ENCODE measurements at regions not wholly inside any gene's neighbourhood (a gene's known extent, or its start where the extent isn't known, plus 50 kb on each side); places are given as distances from the start of the nearest gene placed in this dataset.

GRCh38 chr7:19853261-19853832 is 79.9 kb upstream of the TMEM196 start:
- no peaks in the 10 kb centered on the region for H3K9me3 ChIP-seq
- H3K4me1 ChIP-seq (ENCODE audit: control insufficient read depth in 1 of 2, extremely low read depth in 1 of 2, insufficient read depth in 2 of 2, low read length in 2 of 2), result no peaks in the 10 kb centered on the region
- CTCF ChIA-PET, result no interaction called here
- no peaks in the 10 kb centered on the region for H3K36me3 ChIP-seq (ENCODE audit: control insufficient read depth in 2 of 2, extremely low read depth in 1 of 2, insufficient read depth in 1 of 2, low read length in 1 of 2)
- no peak overlapping the region for H3K4me3 ChIP-seq (ENCODE audit: control insufficient read depth in 1 of 2, extremely low read depth in 1 of 2, low read length in 1 of 2)
- H3K27ac ChIP-seq (ENCODE audit: low read length), result no peak overlapping the region
- H3K27me3 ChIP-seq (replicated peaks in 1 of 2; ENCODE audit: control insufficient read depth in 2 of 2, extremely low read depth in 1 of 2, insufficient read depth in 2 of 2, low read length in 1 of 2), result no peaks in the 10 kb centered on the region
- peaks cover 0 to 4% (median 0%) of the 10 kb centered on the region in 3 donors for H3K9me3 Mint-ChIP-seq
- no peaks in the 10 kb centered on the region for H3K27me3 Mint-ChIP-seq
- POLR2A ChIA-PET, result no interaction called here
- no peaks in the 10 kb centered on the region for H3K4me1 Mint-ChIP-seq
- H3K36me3 Mint-ChIP-seq, result no peaks in the 10 kb centered on the region
- WGBS (ENCODE audit: insufficient coverage), result no CpG with 5 or more reads among the region's 5 CpGs
- DNase-seq, result no peak
- H3K4me3 Mint-ChIP-seq, result no peak overlapping the region
- ATAC-seq (replicated peaks in 1 of 4), result no peak
- no peak overlapping the region for H3K27ac Mint-ChIP-seq

- no peak overlapping the region for H3K27ac Mint-ChIP-seq
- DNase-seq (no peak), ATAC-seq (replicated peaks in 1 of 4) (no peak)
- CTCF ChIA-PET, result no interaction called here
- no peaks in the 10 kb centered on the region for H3K36me3 Mint-ChIP-seq
- POLR2A ChIA-PET, result interaction anchor here in 1 of 2 donors (0.7 kb wide), 1 partner anchor 133 kb away, joined by 3 read pairs; no protein-coding TSS in a partner anchor
- H3K9me3 Mint-ChIP-seq, result peaks cover 0 to 4% (median 0%) of the 10 kb centered on the region in 3 donors
- H3K4me3 Mint-ChIP-seq, result no peak overlapping the region
- no peaks in the 10 kb centered on the region for H3K36me3 ChIP-seq (ENCODE audit: control insufficient read depth in 2 of 2, extremely low read depth in 1 of 2, insufficient read depth in 1 of 2, low read length in 1 of 2)
- H3K4me1 Mint-ChIP-seq, result no peaks in the 10 kb centered on the region
- no CpG with 5 or more reads among the region's 1 CpG for WGBS (ENCODE audit: insufficient coverage)
- no peaks in the 10 kb centered on the region for H3K9me3 ChIP-seq
- H3K27me3 Mint-ChIP-seq, result no peaks in the 10 kb centered on the region
- H3K4me3 ChIP-seq (ENCODE audit: control insufficient read depth in 1 of 2, extremely low read depth in 1 of 2, low read length in 1 of 2), result no peak overlapping the region
- H3K27me3 ChIP-seq (replicated peaks in 1 of 2; ENCODE audit: control insufficient read depth in 2 of 2, extremely low read depth in 1 of 2, insufficient read depth in 2 of 2, low read length in 1 of 2), result no peaks in the 10 kb centered on the region
- H3K27ac ChIP-seq (ENCODE audit: low read length), result no peak overlapping the region
- H3K4me1 ChIP-seq (ENCODE audit: control insufficient read depth in 1 of 2, extremely low read depth in 1 of 2, insufficient read depth in 2 of 2, low read length in 2 of 2), result no peaks in the 10 kb centered on the region
Observed at GRCh38 chr7:19852192-19852591, 78.8 kb upstream of the TMEM196 start.

GRCh38 chr7:19851504-19851903 is 78.1 kb upstream of the TMEM196 start:
- ChIA-PET CTCF (no interaction called here), POLR2A (no interaction called here)
- DNase-seq (no peak), ATAC-seq (replicated peaks in 1 of 4) (no peak)
- no CpG with 5 or more reads among the region's 3 CpGs for WGBS (ENCODE audit: insufficient coverage)
- H3K27me3 ChIP-seq (replicated peaks in 1 of 2; ENCODE audit: control insufficient read depth in 2 of 2, extremely low read depth in 1 of 2, insufficient read depth in 2 of 2, low read length in 1 of 2), result no peaks in the 10 kb centered on the region
- no peaks in the 10 kb centered on the region for H3K36me3 ChIP-seq (ENCODE audit: control insufficient read depth in 2 of 2, extremely low read depth in 1 of 2, insufficient read depth in 1 of 2, low read length in 1 of 2)
- no peaks in the 10 kb centered on the region for H3K9me3 ChIP-seq
- no peaks in the 10 kb centered on the region for H3K4me1 ChIP-seq (ENCODE audit: control insufficient read depth in 1 of 2, extremely low read depth in 1 of 2, insufficient read depth in 2 of 2, low read length in 2 of 2)
- no peak overlapping the region for H3K4me3 ChIP-seq (ENCODE audit: control insufficient read depth in 1 of 2, extremely low read depth in 1 of 2, low read length in 1 of 2)
- Mint-ChIP-seq H3K36me3 (no peaks in the 10 kb centered on the region), H3K4me3 (no peak overlapping the region), H3K27me3 (no peaks in the 10 kb centered on the region), H3K4me1 (no peaks in the 10 kb centered on the region), H3K27ac (no peak overlapping the region), H3K9me3 (peaks cover 0 to 2% (median 0%) of the 10 kb centered on the region in 3 donors)
- H3K27ac ChIP-seq (ENCODE audit: low read length), result no peak overlapping the region

- no peak overlapping the region for H3K4me3 ChIP-seq (ENCODE audit: control insufficient read depth in 1 of 2, extremely low read depth in 1 of 2, low read length in 1 of 2)
- no peaks in the 10 kb centered on the region for H3K27me3 ChIP-seq (replicated peaks in 1 of 2; ENCODE audit: control insufficient read depth in 2 of 2, extremely low read depth in 1 of 2, insufficient read depth in 2 of 2, low read length in 1 of 2)
- Mint-ChIP-seq H3K4me3 (no peak overlapping the region), H3K9me3 (peaks cover 4 to 6% (median 4%) of the 10 kb centered on the region in 3 donors), H3K27me3 (no peaks in the 10 kb centered on the region), H3K27ac (no peak overlapping the region), H3K36me3 (no peaks in the 10 kb centered on the region), H3K4me1 (no peaks in the 10 kb centered on the region)
- H3K36me3 ChIP-seq (ENCODE audit: control insufficient read depth in 2 of 2, extremely low read depth in 1 of 2, insufficient read depth in 1 of 2, low read length in 1 of 2), result no peaks in the 10 kb centered on the region
- CTCF ChIA-PET, result no interaction called here
- DNase-seq (no peak), ATAC-seq (replicated peaks in 1 of 4) (no peak)
- 80% methylated on average over 1 of the region's 2 CpGs for whole genome bisulfite sequencing (ENCODE audit: insufficient coverage)
- H3K4me1 ChIP-seq (ENCODE audit: control insufficient read depth in 1 of 2, extremely low read depth in 1 of 2, insufficient read depth in 2 of 2, low read length in 2 of 2), result no peaks in the 10 kb centered on the region
- no peak overlapping the region for H3K27ac ChIP-seq (ENCODE audit: low read length)
- POLR2A ChIA-PET, result no interaction called here
- H3K9me3 ChIP-seq, result no peaks in the 10 kb centered on the region
Observed at GRCh38 chr7:19834566-19834965, 61.1 kb upstream of the TMEM196 start.

GRCh38 chr7:19830604-19831003 is 57.2 kb upstream of the TMEM196 start:
- no peak for DNase-seq
- ChIA-PET POLR2A (interaction anchor here in 1 of 2 donors (0.7 kb wide), 1 partner anchor 690 kb away, joined by 5 read pairs; no protein-coding TSS in a partner anchor), CTCF (interaction anchor here in 1 of 2 donors (0.7 kb wide), 1 partner anchor 16 kb away, joined by 3 read pairs; no protein-coding TSS in a partner anchor)
- no peaks in the 10 kb centered on the region for H3K9me3 ChIP-seq
- H3K27ac ChIP-seq (ENCODE audit: low read length), result no peak overlapping the region
- no peak for ATAC-seq (replicated peaks in 1 of 4)
- no peaks in the 10 kb centered on the region for H3K4me1 ChIP-seq (ENCODE audit: control insufficient read depth in 1 of 2, extremely low read depth in 1 of 2, insufficient read depth in 2 of 2, low read length in 2 of 2)
- no peaks in the 10 kb centered on the region for H3K36me3 Mint-ChIP-seq
- no peaks in the 10 kb centered on the region for H3K4me1 Mint-ChIP-seq
- peaks cover 0 to 3% (median 0%) of the 10 kb centered on the region in 3 donors for H3K9me3 Mint-ChIP-seq
- H3K36me3 ChIP-seq (ENCODE audit: control insufficient read depth in 2 of 2, extremely low read depth in 1 of 2, insufficient read depth in 1 of 2, low read length in 1 of 2), result no peaks in the 10 kb centered on the region
- H3K27ac Mint-ChIP-seq, result no peak overlapping the region
- no CpG with 5 or more reads among the region's 2 CpGs for WGBS (ENCODE audit: insufficient coverage)
- no peak overlapping the region for H3K4me3 Mint-ChIP-seq
- H3K27me3 ChIP-seq (replicated peaks in 1 of 2; ENCODE audit: control insufficient read depth in 2 of 2, extremely low read depth in 1 of 2, insufficient read depth in 2 of 2, low read length in 1 of 2), result no peaks in the 10 kb centered on the region
- no peak overlapping the region for H3K4me3 ChIP-seq (ENCODE audit: control insufficient read depth in 1 of 2, extremely low read depth in 1 of 2, low read length in 1 of 2)
- H3K27me3 Mint-ChIP-seq, result no peaks in the 10 kb centered on the region

Measured in T-cell (primary cell).